H1 (cell line): ENCODE measurements at regions not wholly inside any gene's neighbourhood (a gene's known extent, or its start where the extent isn't known, plus 50 kb on each side); places are given as distances from the start of the nearest gene placed in this dataset.
A peak's percentile ranks its signal among the peaks of the same experiment; 100 is the strongest.

Experiments
- CTCF ChIA-PET: fragments of 300-600 bp; sonication (Branson Sonifier 250); formaldehyde crosslinking; loops from one replicate; lab custom pipeline; 2021; ENCODE audit not compliant: partially characterized antibody; lab: Charles Lee
- POLR2A ChIA-PET: fragments of 300-600 bp; sonication (Branson Sonifier 250); formaldehyde crosslinking; loops from one replicate; lab custom pipeline; 2021; ENCODE audit warnings: inconsistent platforms; ENCODE audit not compliant: partially characterized antibody; lab: Charles Lee
- DNase-seq, 2 experiments: peaks; one replicate each; pipeline versions ENCODE4 v3.0.0 to v3.0.0-alpha.2; 2010 to 2022; ENCODE audit warnings: low spot score in 2 of 2, low read depth in 1 of 2, mixed read lengths in 1 of 2
- FAIRE-seq: peaks from 2 replicates; lab custom pipeline; 2011; peaks lifted over from hg19 to GRCh38; lab: Jason Lieb, UNC
- H2AFZ ChIP-seq: 2 replicates; pipeline ENCODE4 v1.8.1; 2012; ENCODE audit warnings: low read length, inconsistent platforms
- H2AK5ac ChIP-seq: 2 replicates; pipeline ENCODE4 v1.6.1; 2013; ENCODE audit warnings: low read depth, low read length
- H2BK120ac ChIP-seq: replicated peaks from 2 replicates; pipeline ENCODE3; 2013; ENCODE audit warnings: low read depth, low read length, inconsistent platforms
- H2BK12ac ChIP-seq: 2 replicates; pipeline ENCODE4 v1.6.1; 2013; ENCODE audit warnings: low read depth, low read length
- H2BK15ac ChIP-seq: 2 replicates; pipeline ENCODE4 v1.6.1; 2013; ENCODE audit warnings: low read length
- H2BK20ac ChIP-seq: 2 replicates; pipeline ENCODE4 v1.6.1; 2013; ENCODE audit warnings: low read length
- H2BK5ac ChIP-seq: 2 replicates; pipeline ENCODE4 v1.6.1; 2013; ENCODE audit warnings: low read depth, low read length
- H3K14ac ChIP-seq: 2 replicates; pipeline ENCODE4 v1.6.1; 2013; ENCODE audit warnings: inconsistent platforms; ENCODE audit not compliant: insufficient read length
- H3K18ac ChIP-seq: 2 replicates; pipeline ENCODE4 v1.6.1; 2013; ENCODE audit warnings: low read length; ENCODE audit errors: extremely low read depth
- H3K23ac ChIP-seq: 2 replicates; pipeline ENCODE4 v1.6.1; 2013; ENCODE audit warnings: inconsistent platforms; ENCODE audit not compliant: insufficient read length
- H3K23me2 ChIP-seq: 2 replicates; pipeline ENCODE4 v1.6.1; 2013; ENCODE audit warnings: low read depth, low read length
- H3K27ac ChIP-seq: 2 replicates; pipeline ENCODE4 v1.6.1; 2011; ENCODE audit warnings: low read depth, low read length, inconsistent platforms
- H3K27me3 ChIP-seq, 4 experiments: replicated peaks in 1 of 4; 1 replicate in 1 of 4; 2 replicates in 3 of 4; pipeline versions ENCODE4 v1.6.1 to v1.8.1; 2011 to 2013; ENCODE audit warnings: low read length in 3 of 4, mild to moderate bottlenecking in 3 of 4, inconsistent platforms in 2 of 4, mixed read lengths in 2 of 4, moderate library complexity in 1 of 4; ENCODE audit not compliant: control insufficient read depth in 3 of 4, insufficient read depth in 3 of 4; ENCODE audit errors: extremely low read depth in 1 of 4
- H3K36me3 ChIP-seq, 4 experiments: 2 replicates each; pipeline versions ENCODE4 v1.6.1 to v1.8.1; 2011 to 2013; ENCODE audit warnings: mild to moderate bottlenecking in 4 of 4, low read length in 3 of 4, moderate library complexity in 2 of 4, control low read depth in 1 of 4, inconsistent platforms in 1 of 4; ENCODE audit not compliant: insufficient read depth in 4 of 4, control insufficient read depth in 2 of 4
- H3K4ac ChIP-seq: replicated peaks from 2 replicates; pipeline ENCODE3; 2013; ENCODE audit warnings: low read length, low read depth, mixed read lengths, inconsistent platforms; ENCODE audit not compliant: insufficient read length
- H3K4me1 ChIP-seq, 4 experiments: replicated peaks in 1 of 4; 1 replicate in 1 of 4; 2 replicates in 3 of 4; pipeline versions ENCODE4 v1.6.1 to v1.8.1; 2011 to 2013; ENCODE audit warnings: low read length in 3 of 4, inconsistent platforms in 2 of 4, mixed read lengths in 1 of 4; ENCODE audit not compliant: insufficient read depth in 4 of 4, control insufficient read depth in 3 of 4
- H3K4me2 ChIP-seq, 2 experiments: 2 replicates each; pipeline versions ENCODE4 v1.6.1 to v1.8.1; 2011 to 2013; ENCODE audit warnings: low read depth in 2 of 2, low read length in 2 of 2, control low read depth in 1 of 2, inconsistent platforms in 1 of 2, mild to moderate bottlenecking in 1 of 2; ENCODE audit not compliant: insufficient read depth in 1 of 2
- H3K4me3 ChIP-seq, 4 experiments: fragments of 200-600, 300-600 bp in 1 of 4; sonication (generic), shearing (Covaris generic), sonication (Bioruptor Twin) in 1 of 4; 2 replicates each; pipeline versions ENCODE4 v1.5.1 to v1.8.1; 2011 to 2016; ENCODE audit warnings: low read length in 4 of 4, low read depth in 3 of 4, control low read depth in 2 of 4, inconsistent platforms in 2 of 4, mild to moderate bottlenecking in 2 of 4, mixed read lengths in 1 of 4, moderate library complexity in 1 of 4; ENCODE audit not compliant: insufficient read depth in 2 of 4; ENCODE audit errors: extremely low read depth in 1 of 4
- H3K56ac ChIP-seq: replicated peaks from 2 replicates; pipeline ENCODE3; 2013; ENCODE audit warnings: low read depth, mild to moderate bottlenecking, mixed read lengths, low read length, inconsistent platforms; ENCODE audit not compliant: insufficient read length
- H3K79me1 ChIP-seq: 2 replicates; pipeline ENCODE4 v1.6.1; 2013; ENCODE audit warnings: low read depth, low read length, control low read depth
- H3K79me2 ChIP-seq, 2 experiments: 2 replicates each; pipeline versions ENCODE4 v1.6.1 to v1.8.1; 2012 to 2013; ENCODE audit warnings: low read length in 2 of 2, mild to moderate bottlenecking in 2 of 2, inconsistent platforms in 1 of 2; ENCODE audit not compliant: insufficient read depth in 2 of 2, control insufficient read depth in 1 of 2
- H3K9ac ChIP-seq, 4 experiments: replicated peaks in 1 of 4; 1 replicate in 1 of 4; 2 replicates in 3 of 4; pipeline versions ENCODE4 v1.6.1 to v1.8.1; 2011 to 2013; ENCODE audit warnings: low read depth in 3 of 4, low read length in 3 of 4, control low read depth in 2 of 4, mild to moderate bottlenecking in 2 of 4, moderate library complexity in 2 of 4, inconsistent platforms in 1 of 4; ENCODE audit errors: extremely low read depth in 1 of 4
- H3K9me3 ChIP-seq, 2 experiments: 2 replicates each; pipeline versions ENCODE4 v1.6.1 to v1.8.1; 2012 to 2013; ENCODE audit warnings: mild to moderate bottlenecking in 2 of 2, moderate library complexity in 2 of 2, control low read depth in 1 of 2, inconsistent platforms in 1 of 2, low read depth in 1 of 2, low read length in 1 of 2, mixed read lengths in 1 of 2; ENCODE audit not compliant: insufficient read depth in 2 of 2
- H4K20me1 ChIP-seq, 2 experiments: replicated peaks in 1 of 2; 2 replicates each; pipeline versions ENCODE3 to v1.8.1; 2011 to 2013; ENCODE audit warnings: inconsistent platforms in 2 of 2, low read length in 2 of 2, mild to moderate bottlenecking in 1 of 2; ENCODE audit not compliant: insufficient read depth in 2 of 2, control insufficient read depth in 1 of 2
- H4K5ac ChIP-seq: 2 replicates; pipeline ENCODE4 v1.6.1; 2013; ENCODE audit warnings: low read length, low read depth, mixed read lengths, inconsistent platforms; ENCODE audit not compliant: insufficient read length
- H4K8ac ChIP-seq: 2 replicates; pipeline ENCODE4 v1.8.0; 2013; ENCODE audit warnings: mild to moderate bottlenecking, moderate library complexity, low read length, inconsistent platforms; ENCODE audit not compliant: insufficient read depth; ENCODE audit errors: extremely low read depth
- H4K91ac ChIP-seq: replicated peaks from 2 replicates; pipeline ENCODE3; 2013; ENCODE audit warnings: low read length, mixed read lengths, inconsistent platforms; ENCODE audit not compliant: insufficient read length
- ATF3 ChIP-seq: IDR thresholded peaks from 2 replicates; pipeline ENCODE4 v1.6.1; 2011; ENCODE audit warnings: low read depth, mild to moderate bottlenecking, low read length; ENCODE audit not compliant: insufficient read depth
- CBX5 ChIP-seq: fragments of 300-800, 300-1000 bp; sonication (generic); IDR thresholded peaks from 2 replicates; pipeline ENCODE4 v1.7.1; 2016; ENCODE audit warnings: antibody characterized with exemption, low read length, low read depth
- E2F6 ChIP-seq: IDR thresholded peaks from 2 replicates; pipeline ENCODE4 v1.6.1; 2012; ENCODE audit warnings: inconsistent platforms
- EGR1 ChIP-seq: IDR thresholded peaks from 2 replicates; pipeline ENCODE4 v1.6.1; 2011; ENCODE audit warnings: low read depth, low read length, borderline replicate concordance
- NANOG ChIP-seq: IDR thresholded peaks from 2 replicates; pipeline ENCODE4 v1.6.1; 2011; ENCODE audit warnings: low read length, low read depth, mild to moderate bottlenecking, inconsistent platforms; ENCODE audit not compliant: insufficient read depth, poor library complexity, severe bottlenecking
- POU5F1 ChIP-seq: IDR thresholded peaks from 2 replicates; pipeline ENCODE4 v1.6.1; 2011; ENCODE audit warnings: low read depth, mild to moderate bottlenecking, low read length, moderate library complexity
- WGBS, 2 experiments: shearing (Covaris generic) in 1 of 2; methylation state at CpG; one replicate each; pipeline versions ENCODE4 v1.1.6 to v1.1.7; 2013 to 2015; ENCODE audit warnings: low lambda C conversion rate in 2 of 2, mixed read lengths in 2 of 2, inconsistent platforms in 1 of 2, low coverage in 1 of 2, missing lambda C conversion rate in 1 of 2; ENCODE audit not compliant: insufficient replicate concordance in 2 of 2, insufficient coverage in 1 of 2, insufficient read length in 1 of 2; ENCODE audit errors: extremely low coverage in 1 of 2, missing lambda C conversion rate in 1 of 2; 5-methylcytosine and 5-hydroxymethylcytosine counted together

GRCh38 chr6:156583083-156583482, 194.1 kb upstream of the ARID1B start:
- Histone ChIP-seq H3K9me3 (peaks cover 1 to 5% of the 10 kb centered on the region in 2 experiments; a peak in 3 of 4 replicates), H3K14ac (no peak overlapping the region), H3K27ac (no peak overlapping the region), H2BK120ac (no peak overlapping the region), H4K5ac (no peak overlapping the region), H3K56ac (no peak overlapping the region), H3K23ac (no peak overlapping the region), H4K91ac (no peak overlapping the region), H3K4me3 (no peak overlapping the region), H3K4ac (no peak overlapping the region), H3K18ac (no peak overlapping the region), H2BK20ac (no peak overlapping the region), H2BK12ac (no peak overlapping the region), H3K9ac (no peak overlapping the region), H4K20me1 (no peaks in the 10 kb centered on the region), H3K23me2 (no peaks in the 10 kb centered on the region), H2BK15ac (no peak overlapping the region), H4K8ac (no peak overlapping the region), H3K79me2 (no peaks in the 10 kb centered on the region), H3K36me3 (no peaks in the 10 kb centered on the region), H3K4me2 (no peak overlapping the region), H2AFZ (0 out of 2 replicates have a peak overlapping the region, but pooled peaks have one; percentile 69), H3K27me3 (no peaks in the 10 kb centered on the region), H3K4me1 (no peaks in the 10 kb centered on the region), H3K79me1 (no peaks in the 10 kb centered on the region), H2AK5ac (no peak overlapping the region), H2BK5ac (no peak overlapping the region)
- no peak for DNase-seq
- ChIA-PET CTCF (interaction anchor here (1.1 to 1.6 kb wide), 2 partner anchors 36 to 297 kb away, joined by 3 to 6 read pairs; no protein-coding TSS in a partner anchor), POLR2A (no interaction called here)
- TF ChIP-seq E2F6 (no peak), EGR1 (no peak), POU5F1 (no peak), CBX5 (no peak), NANOG (no peak), ATF3 (no peak)
- WGBS, 2 experiments, result 86% methylated on average over 6 of the region's 6 CpGs; no CpG with 5 or more reads in 1 of the 2 experiments
- FAIRE-seq, result no peak
